GM21423 (cell line): ENCODE measurements at regions not wholly inside any gene's neighbourhood (a gene's known extent, or its start where the extent isn't known, plus 50 kb on each side); places are given as distances from the start of the nearest gene placed in this dataset.

ENCODE experiments used
- ATAC-seq: cut with Tn5 transposase; IDR thresholded peaks from one replicate; pipeline ENCODE4 v1.9.1; 2021; ENCODE audit warnings: mild to moderate bottlenecking, moderate library complexity; ENCODE audit not compliant: unreplicated experiment

DNA sequence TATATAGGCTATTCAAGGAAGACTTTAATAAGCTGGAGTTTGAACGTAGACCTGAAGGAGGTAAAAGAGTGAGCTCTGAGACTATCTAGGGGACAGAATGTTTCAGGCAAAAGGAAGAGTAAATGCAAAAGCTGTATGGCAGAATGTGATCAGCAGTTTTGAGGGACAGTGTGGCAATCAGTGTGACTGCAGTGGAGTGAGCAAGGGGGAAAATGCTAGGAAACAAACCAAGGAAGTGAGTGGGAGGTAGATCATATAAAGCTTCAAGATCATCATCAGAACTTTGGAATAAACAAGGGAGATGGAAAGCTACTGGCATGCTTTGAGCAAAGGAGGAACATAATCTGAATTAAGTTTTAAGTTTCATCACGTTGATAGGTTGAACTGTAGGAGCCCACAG is 67.5 kb upstream of the BTG1 start:
- ATAC-seq, result no peak

DNA sequence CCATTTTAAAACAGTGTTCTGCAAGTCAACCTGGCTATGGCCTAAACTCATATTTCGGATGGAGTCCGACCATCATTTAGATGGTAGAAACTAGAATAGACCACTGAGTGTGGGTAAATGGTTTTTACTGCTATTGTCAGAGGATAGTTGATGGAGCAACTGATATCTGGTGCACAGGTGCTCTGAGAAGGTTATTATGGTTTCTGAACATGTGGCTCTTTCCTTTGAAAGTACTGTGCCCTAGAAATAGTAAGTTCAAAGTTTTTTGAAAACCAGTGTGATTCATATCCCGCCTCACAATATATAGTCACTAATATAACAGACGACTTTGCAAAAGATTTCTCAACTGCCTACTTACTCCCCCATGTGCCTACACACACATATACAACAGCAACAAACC is 64.4 kb upstream of the BTG1 start:
- ATAC-seq, result no peak

DNA sequence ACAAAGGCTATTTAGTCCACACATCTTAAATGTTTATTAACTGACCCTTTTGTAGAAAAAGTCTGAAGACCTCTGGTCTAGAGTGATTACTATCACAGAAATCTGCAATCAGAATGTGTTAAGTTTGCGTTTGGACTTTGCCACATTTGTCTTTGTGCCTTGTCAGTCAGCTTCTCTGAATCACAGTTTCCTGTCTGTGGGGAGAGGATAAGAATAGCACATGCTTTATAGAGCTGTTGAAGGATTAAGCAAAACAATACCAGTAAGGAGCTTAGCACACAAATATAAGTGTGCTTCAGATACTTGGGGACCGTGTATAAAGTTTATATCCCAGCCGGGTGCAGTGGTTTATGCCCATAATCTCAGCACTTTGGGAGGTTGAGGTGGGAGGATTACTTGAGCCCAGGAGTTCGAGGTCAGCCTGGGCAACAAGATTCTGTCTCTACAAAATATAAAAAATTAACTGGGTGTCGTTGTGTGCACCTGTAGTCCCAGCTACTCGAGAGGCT is 63.0 kb upstream of the BTG1 start:
- peak; percentile 90 for ATAC-seq

DNA sequence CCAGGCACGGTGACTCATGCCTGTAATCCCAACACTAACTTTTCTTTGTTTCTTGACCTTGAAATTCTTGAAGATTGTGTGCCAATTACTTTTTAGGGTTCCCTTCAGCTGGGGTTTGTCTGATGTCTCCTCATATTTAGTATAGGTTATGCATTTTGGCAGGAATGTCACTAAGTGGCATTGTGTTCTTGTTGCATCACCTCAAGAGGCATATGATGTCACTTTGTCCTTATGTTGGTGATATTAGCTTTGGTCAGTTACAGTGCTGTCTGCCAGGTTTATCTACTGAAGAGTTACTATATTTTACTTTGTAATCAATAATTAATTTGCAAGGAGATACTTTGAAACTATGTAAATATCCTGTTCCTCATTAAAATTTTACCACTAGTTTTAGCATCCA is 61.0 kb upstream of the BTG1 start:
- no peak for ATAC-seq

DNA sequence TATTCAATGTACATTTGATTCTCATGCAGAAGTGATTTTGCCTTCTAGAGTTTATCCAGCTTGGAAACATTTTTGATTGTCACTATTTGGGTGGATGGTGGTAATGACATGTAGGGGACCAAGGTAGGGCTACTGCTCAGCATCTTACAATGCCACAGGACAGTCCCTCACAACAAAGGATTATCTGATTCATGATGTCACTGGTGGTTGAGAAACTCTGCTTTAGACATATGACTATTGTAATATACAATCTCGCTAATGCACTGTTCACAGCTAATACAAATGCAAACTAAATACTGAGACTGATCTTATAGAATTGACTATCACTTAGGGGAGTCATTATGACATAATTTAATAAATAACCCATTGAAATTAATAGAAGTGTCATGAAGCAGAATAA is 60.4 kb upstream of the BTG1 start:
- no peak for ATAC-seq

DNA sequence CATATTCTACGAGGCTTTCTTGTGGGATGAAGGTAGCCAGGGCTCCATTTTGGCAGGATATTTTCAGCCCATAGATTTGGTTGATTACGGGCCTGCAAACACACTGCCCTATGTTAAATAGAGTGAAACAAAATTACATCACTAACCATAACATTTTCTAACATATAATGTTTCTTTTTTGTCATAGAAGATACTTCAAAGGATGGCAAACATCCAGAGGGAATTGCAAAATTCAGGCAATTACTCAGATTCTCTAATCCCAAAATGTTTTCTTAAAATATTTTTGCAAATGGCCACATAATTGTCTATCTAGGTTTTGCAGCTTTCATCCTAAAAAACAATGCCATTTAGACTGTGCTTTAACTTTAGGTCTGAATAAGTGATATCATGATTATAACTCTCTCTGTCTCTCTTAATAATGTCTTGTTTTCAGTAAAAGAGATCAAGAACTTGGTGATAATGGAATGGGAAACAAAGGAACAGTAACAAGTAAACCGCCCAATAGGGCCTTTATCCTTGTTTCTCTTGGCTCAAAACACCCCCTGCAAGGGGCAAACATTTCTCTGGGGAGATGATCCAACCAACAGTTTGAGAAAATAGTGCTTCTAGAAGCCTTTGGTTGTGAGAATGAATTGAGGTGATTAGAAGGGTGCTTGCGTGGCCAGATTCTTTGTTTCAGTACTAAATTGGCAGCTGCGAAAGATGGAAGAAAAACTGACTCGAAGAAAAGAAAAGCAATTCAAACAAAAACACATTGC is 54.4 kb upstream of the BTG1 start:
- no peak for ATAC-seq

DNA sequence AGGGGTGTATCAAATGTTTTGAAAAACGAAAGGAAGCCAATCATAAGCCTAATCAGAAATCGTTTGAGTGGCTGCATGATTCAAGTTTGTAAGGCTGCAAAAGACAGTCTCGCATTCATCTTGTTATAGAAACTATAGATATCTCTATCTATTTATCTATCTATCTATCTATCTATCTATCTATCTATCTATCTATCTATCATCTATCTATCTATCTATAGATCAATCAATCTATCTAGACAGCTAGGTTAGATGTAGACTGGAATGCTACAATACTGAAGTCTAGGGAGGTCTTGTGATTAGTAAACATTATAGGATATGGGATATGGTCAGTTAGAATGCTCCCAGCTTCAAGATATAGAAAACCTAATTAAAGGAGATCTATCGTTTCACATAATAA is 52.2 kb upstream of the BTG1 start:
- ATAC-seq, result no peak

DNA sequence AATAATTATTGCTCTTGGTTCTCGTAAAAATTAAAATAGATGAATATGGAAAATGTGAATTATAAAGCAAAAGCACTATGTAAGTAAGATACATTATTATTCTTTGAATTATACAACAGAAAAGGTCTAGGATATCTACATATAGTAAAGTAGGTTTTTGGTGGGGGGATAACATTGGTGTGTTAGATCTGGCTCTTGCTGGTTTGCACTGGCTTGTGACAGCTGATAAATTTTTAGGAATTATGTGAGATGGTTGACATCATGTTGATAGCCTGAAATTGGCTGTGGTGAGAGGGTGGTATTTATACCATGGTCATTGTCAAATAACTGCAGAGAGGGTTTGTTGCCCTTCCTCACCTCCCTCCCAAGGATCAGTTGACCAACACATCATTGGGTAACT is 50.7 kb upstream of the BTG1 start:
- ATAC-seq, result no peak
